ENCODE measurements at regions not wholly inside any gene's neighbourhood (a gene's known extent, or its start where the extent isn't known, plus 50 kb on each side); places are given as distances from the start of the nearest gene placed in this dataset.

- TF ChIP-seq CTCF (IDR thresholded peaks at IDR 0.05; ENCODE audit: extremely low read depth, missing control alignments): no peak
- DNase-seq (ENCODE audit: low spot score): no peak
These were observed 80.5 kb upstream of the PPP1R26 start for GRCh38 chr9:135399000-135399649.

GRCh38 chr9:135400496-135400895, 79.1 kb upstream of the PPP1R26 start:
- TF ChIP-seq CTCF (IDR thresholded peaks at IDR 0.05; ENCODE audit: extremely low read depth, missing control alignments): no peak
- DNase-seq (ENCODE audit: low spot score): no peak

- TF ChIP-seq CTCF (IDR thresholded peaks at IDR 0.05; ENCODE audit: extremely low read depth, missing control alignments): no peak
- DNase-seq (ENCODE audit: low spot score): no peak
These were observed 78.4 kb upstream of the PPP1R26 start for GRCh38 chr9:135401218-135401617.

- no peak for TF ChIP-seq CTCF (IDR thresholded peaks at IDR 0.05; ENCODE audit: extremely low read depth, missing control alignments)
- no peak for DNase-seq (ENCODE audit: low spot score)
These were observed 77.4 kb upstream of the PPP1R26 start for GRCh38 chr9:135402048-135402738.

GRCh38 chr9:135402739-135403695, 76.6 kb upstream of the PPP1R26 start:
- no peak for DNase-seq (ENCODE audit: low spot score)
- no peak for TF ChIP-seq CTCF (IDR thresholded peaks at IDR 0.05; ENCODE audit: extremely low read depth, missing control alignments)

- no peak for TF ChIP-seq CTCF (IDR thresholded peaks at IDR 0.05; ENCODE audit: extremely low read depth, missing control alignments)
- DNase-seq (ENCODE audit: low spot score): no peak
These were observed 75.7 kb upstream of the PPP1R26 start for GRCh38 chr9:135403733-135404450.
